Cardiac muscle cell (in vitro differentiated cells and primary cell): ENCODE measurements at regions not wholly inside any gene's neighbourhood (a gene's known extent, or its start where the extent isn't known, plus 50 kb on each side); places are given as distances from the start of the nearest gene placed in this dataset.

Experiments used
- DNase-seq, 2 donors: peaks; one replicate each; pipeline versions ENCODE4 v3.0.0 to v3.0.0-alpha.2; 2010 to 2017; ENCODE audit warnings: low read depth in 1 of 2, low spot score in 1 of 2
- H3K27ac ChIP-seq: fragments of 200-600 bp; sonication (generic); 2 replicates; pipeline ENCODE4 v1.5.1; 2016
- H3K27me3 ChIP-seq: fragments of 200-600 bp; sonication (generic); 2 replicates; pipeline ENCODE4 v1.6.0; 2016; ENCODE audit warnings: control low read depth
- H3K36me3 ChIP-seq: fragments of 200-600 bp; sonication (generic); 2 replicates; pipeline ENCODE4 v1.5.1; 2016; ENCODE audit warnings: control low read depth
- H3K4me1 ChIP-seq: fragments of 200-600 bp; sonication (generic); 2 replicates; pipeline ENCODE4 v1.8.1; 2017; ENCODE audit warnings: low read depth, mild to moderate bottlenecking, mixed run types
- H3K4me3 ChIP-seq: fragments of 200-600 bp; sonication (generic); 2 replicates; pipeline ENCODE4 v1.5.1; 2016; ENCODE audit warnings: mild to moderate bottlenecking
- H3K9me3 ChIP-seq: fragments of 200-600 bp; sonication (generic); 2 replicates; pipeline ENCODE4 v1.5.1; 2017; ENCODE audit warnings: low read depth, mild to moderate bottlenecking, control low read depth
- TF ChIP-seq, protein P1 (sequence below): IDR thresholded peaks from 2 replicates; pipeline ENCODE4 v1.5.1; 2012; ENCODE audit warnings: low read depth, mild to moderate bottlenecking, low read length

- no peaks in the 10 kb centered on the region for H3K27me3 ChIP-seq
- H3K36me3 ChIP-seq: no peaks in the 10 kb centered on the region
- H3K4me3 ChIP-seq: no peak overlapping the region
- no peaks in the 10 kb centered on the region for H3K9me3 ChIP-seq
- H3K4me1 ChIP-seq: no peaks in the 10 kb centered on the region
- H3K27ac ChIP-seq: no peak overlapping the region
- DNase-seq: no peak
- TF ChIP-seq, protein P1, sequence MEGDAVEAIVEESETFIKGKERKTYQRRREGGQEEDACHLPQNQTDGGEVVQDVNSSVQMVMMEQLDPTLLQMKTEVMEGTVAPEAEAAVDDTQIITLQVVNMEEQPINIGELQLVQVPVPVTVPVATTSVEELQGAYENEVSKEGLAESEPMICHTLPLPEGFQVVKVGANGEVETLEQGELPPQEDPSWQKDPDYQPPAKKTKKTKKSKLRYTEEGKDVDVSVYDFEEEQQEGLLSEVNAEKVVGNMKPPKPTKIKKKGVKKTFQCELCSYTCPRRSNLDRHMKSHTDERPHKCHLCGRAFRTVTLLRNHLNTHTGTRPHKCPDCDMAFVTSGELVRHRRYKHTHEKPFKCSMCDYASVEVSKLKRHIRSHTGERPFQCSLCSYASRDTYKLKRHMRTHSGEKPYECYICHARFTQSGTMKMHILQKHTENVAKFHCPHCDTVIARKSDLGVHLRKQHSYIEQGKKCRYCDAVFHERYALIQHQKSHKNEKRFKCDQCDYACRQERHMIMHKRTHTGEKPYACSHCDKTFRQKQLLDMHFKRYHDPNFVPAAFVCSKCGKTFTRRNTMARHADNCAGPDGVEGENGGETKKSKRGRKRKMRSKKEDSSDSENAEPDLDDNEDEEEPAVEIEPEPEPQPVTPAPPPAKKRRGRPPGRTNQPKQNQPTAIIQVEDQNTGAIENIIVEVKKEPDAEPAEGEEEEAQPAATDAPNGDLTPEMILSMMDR: no peak
Measured at GRCh38 chr12:63232896-63233295, 81.9 kb upstream of the AVPR1A start.

DNA sequence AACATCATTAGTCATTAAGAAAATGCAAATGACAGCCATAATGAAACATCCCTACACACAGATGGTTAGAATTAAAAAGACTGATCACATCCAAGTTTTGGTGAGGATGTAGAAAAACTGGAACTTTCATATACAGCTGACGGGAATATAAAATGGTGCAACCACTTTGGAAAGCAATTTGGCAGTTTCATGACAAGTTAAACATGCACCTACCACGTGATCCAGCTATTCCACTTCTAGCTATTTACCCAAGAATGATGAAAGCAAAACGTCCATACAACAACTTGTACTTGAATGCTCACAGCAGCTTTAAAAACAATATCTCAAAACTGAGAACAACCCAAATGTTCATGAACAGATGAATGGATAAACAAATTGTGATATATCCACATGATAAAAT, 77.9 kb upstream of the AVPR1A start:
- no peaks in the 10 kb centered on the region for H3K27me3 ChIP-seq
- DNase-seq: no peak
- H3K27ac ChIP-seq: no peak overlapping the region
- H3K9me3 ChIP-seq: no peaks in the 10 kb centered on the region
- H3K36me3 ChIP-seq: no peaks in the 10 kb centered on the region
- no peak overlapping the region for H3K4me3 ChIP-seq
- TF ChIP-seq, protein P1: no peak
- no peaks in the 10 kb centered on the region for H3K4me1 ChIP-seq

GRCh38 chr12:63226792-63227463, 75.9 kb upstream of the AVPR1A start:
- Histone ChIP-seq H3K27me3 (no peaks in the 10 kb centered on the region), H3K27ac (no peak overlapping the region), H3K4me3 (no peak overlapping the region), H3K9me3 (no peaks in the 10 kb centered on the region), H3K4me1 (no peaks in the 10 kb centered on the region), H3K36me3 (no peaks in the 10 kb centered on the region)
- no peak for DNase-seq
- TF ChIP-seq, protein P1: no peak

GRCh38 chr12:63224396-63224795, 73.4 kb upstream of the AVPR1A start:
- DNase-seq: no peak
- Histone ChIP-seq H3K27me3 (no peaks in the 10 kb centered on the region), H3K27ac (no peak overlapping the region), H3K9me3 (no peaks in the 10 kb centered on the region), H3K4me3 (no peak overlapping the region), H3K36me3 (no peaks in the 10 kb centered on the region), H3K4me1 (no peaks in the 10 kb centered on the region)
- TF ChIP-seq, protein P1: no peak

DNA sequence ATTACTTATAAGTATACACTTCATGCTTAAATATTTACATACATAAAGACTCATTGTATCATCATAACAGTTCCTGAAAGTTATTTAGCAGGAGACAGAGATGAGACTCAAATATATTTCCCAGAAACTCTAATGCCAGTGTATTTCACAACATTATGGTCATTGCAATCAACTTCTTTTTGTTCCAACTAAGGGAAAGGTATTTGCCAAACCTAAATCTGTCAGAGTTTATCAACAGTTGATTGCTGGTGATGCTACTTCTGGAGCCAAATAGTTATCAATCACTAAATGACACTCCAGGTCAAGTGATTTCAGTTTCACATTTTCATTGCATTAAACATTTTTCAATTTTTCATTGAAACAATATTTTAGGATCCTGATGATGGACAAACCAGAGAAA, 72.1 kb upstream of the AVPR1A start:
- Histone ChIP-seq H3K4me1 (no peaks in the 10 kb centered on the region), H3K27me3 (no peaks in the 10 kb centered on the region), H3K36me3 (no peaks in the 10 kb centered on the region), H3K27ac (no peak overlapping the region), H3K9me3 (no peaks in the 10 kb centered on the region), H3K4me3 (no peak overlapping the region)
- no peak for DNase-seq
- TF ChIP-seq, protein P1: no peak
